GM12878 (cell line): ENCODE measurements at regions not wholly inside any gene's neighbourhood (a gene's known extent, or its start where the extent isn't known, plus 50 kb on each side); places are given as distances from the start of the nearest gene placed in this dataset.

ENCODE experiments used
- ATAC-seq: fragments of 200-7000 bp; cut with Tn5 transposase; 3 replicates; pipeline ENCODE4 v1.9.1; 2020; ENCODE audit warnings: mild to moderate bottlenecking, moderate library complexity
- BruUV-seq: library from RNA; stranded (reverse); fragments of 400-500 nt; replicated peaks from 2 replicates; lab custom pipeline; 2021; lab: Mats Ljungman, UMichigan
- CTCF ChIA-PET: fragments of 300-600 bp; sonication (Branson Sonifier 250); formaldehyde crosslinking; extraction: SDS; loops from one replicate; lab custom pipeline; 2021; ENCODE audit warnings: inconsistent platforms; lab: Yijun Ruan, JAX
- POLR2A ChIA-PET: fragments of 350-600 bp; formaldehyde crosslinking; extraction: SDS; loops from one replicate; lab custom pipeline; 2021; ENCODE audit warnings: inconsistent platforms; lab: Charles Lee
- RAD21 ChIA-PET: fragments of 300-600 bp; sonication (Branson Sonifier 250); formaldehyde crosslinking; loops from one replicate; lab custom pipeline; 2023; ENCODE audit warnings: antibody characterized with exemption; ENCODE audit not compliant: unreplicated experiment; lab: Charles Lee
- SMC1A ChIA-PET: fragments of 300-600 bp; sonication (Branson Sonifier 250); formaldehyde crosslinking; loops from one replicate; lab custom pipeline; 2023; ENCODE audit not compliant: unreplicated experiment, uncharacterized antibody; lab: Charles Lee
- DNase-seq: peaks from one replicate; pipeline ENCODE4 v3.0.0-alpha.2; 2011; ENCODE audit warnings: low read depth, low spot score
- FAIRE-seq: peaks from 3 replicates; lab custom pipeline; 2011; peaks lifted over from hg19 to GRCh38; lab: Jason Lieb, UNC
- H2AFZ ChIP-seq: 2 replicates; pipeline ENCODE4 v1.6.0; 2011; ENCODE audit warnings: low read depth, low read length, control low read depth; ENCODE audit not compliant: control insufficient read depth
- H3K27ac ChIP-seq: 2 replicates; pipeline ENCODE4 v1.5.1; 2011; ENCODE audit warnings: control low read depth; ENCODE audit not compliant: control insufficient read depth, insufficient read depth
- H3K27me3 ChIP-seq, 2 experiments: replicated peaks in 1 of 2; 2 replicates each; pipeline versions ENCODE4 v1.6.0 to v1.6.1; 2011; ENCODE audit warnings: low read length in 1 of 2; ENCODE audit not compliant: control insufficient read depth in 2 of 2, insufficient read depth in 2 of 2
- H3K36me3 ChIP-seq, 2 experiments: 2 replicates each; pipeline ENCODE4 v1.5.1; 2011; ENCODE audit warnings: low read length in 1 of 2; ENCODE audit not compliant: control insufficient read depth in 2 of 2, insufficient read depth in 2 of 2
- H3K4me1 ChIP-seq: 2 replicates; pipeline ENCODE4 v1.6.1; 2011; ENCODE audit warnings: mild to moderate bottlenecking, low read length, moderate library complexity, mixed read lengths; ENCODE audit not compliant: control insufficient read depth, insufficient read depth
- H3K4me2 ChIP-seq: 2 replicates; pipeline ENCODE4 v1.6.0; 2011; ENCODE audit warnings: control low read depth; ENCODE audit not compliant: control insufficient read depth, insufficient read depth
- H3K4me3 ChIP-seq: fragments of 200-600 bp; sonication (generic); 2 replicates; pipeline ENCODE4 v1.5.1; 2016
- H3K79me2 ChIP-seq: 2 replicates; pipeline ENCODE4 v1.6.0; 2011; ENCODE audit warnings: low read length; ENCODE audit not compliant: control insufficient read depth, insufficient read depth
- H3K9ac ChIP-seq: 2 replicates; pipeline ENCODE4 v1.8.0; 2011; ENCODE audit warnings: low read length, control low read depth, mixed read lengths; ENCODE audit not compliant: control insufficient read depth, insufficient read depth
- H3K9me3 ChIP-seq: replicated peaks from 3 replicates; pipeline ENCODE4 v1.5.1; 2011; ENCODE audit warnings: mild to moderate bottlenecking, low read length; ENCODE audit not compliant: control insufficient read depth, insufficient read depth
- H4K20me1 ChIP-seq: 2 replicates; pipeline ENCODE4 v1.6.0; 2011; ENCODE audit not compliant: control insufficient read depth, insufficient read depth
- EP300 ChIP-seq, 2 experiments: fragments of 150-350 bp in 1 of 2; IDR thresholded peaks; 2 replicates each; pipeline ENCODE4 v1.6.1; 2011 to 2012; ENCODE audit warnings: low read depth in 2 of 2, low read length in 2 of 2, borderline replicate concordance in 1 of 2, improper control_type of control experiment in 1 of 2, inconsistent platforms in 1 of 2; ENCODE audit not compliant: control insufficient read depth in 1 of 2
- EZH2 ChIP-seq: IDR thresholded peaks from 2 replicates; pipeline ENCODE4 v1.6.1; 2012; ENCODE audit warnings: low read depth, mild to moderate bottlenecking, control low read depth, inconsistent platforms, low read length, borderline replicate concordance; ENCODE audit not compliant: control insufficient read depth
- GABPA ChIP-seq: IDR thresholded peaks from 2 replicates; pipeline ENCODE4 v1.6.1; 2014; ENCODE audit warnings: antibody characterized with exemption, low read depth, mild to moderate bottlenecking, inconsistent platforms
- HDGF ChIP-seq: fragments of 450-650 bp; IDR thresholded peaks from 2 replicates; pipeline ENCODE4 v1.6.1; 2016; ENCODE audit warnings: antibody characterized with exemption
- MTA3 ChIP-seq: IDR thresholded peaks from 2 replicates; pipeline ENCODE4 v1.6.1; 2012; ENCODE audit warnings: low read length, inconsistent platforms, borderline replicate concordance
- MYC ChIP-seq: IDR thresholded peaks from 2 replicates; pipeline ENCODE4 v1.6.1; 2011; ENCODE audit warnings: mild to moderate bottlenecking, low read length, moderate library complexity, inconsistent platforms; ENCODE audit not compliant: insufficient read depth, insufficient replicate concordance, insufficient read length, severe bottlenecking
- PAX5 ChIP-seq: IDR thresholded peaks from 2 replicates; pipeline ENCODE4 v1.6.1; 2011; ENCODE audit warnings: low read depth, low read length, borderline replicate concordance
- PKNOX1 ChIP-seq: fragments of 450-650 bp; IDR thresholded peaks from 2 replicates; pipeline ENCODE4 v1.6.1; 2016; ENCODE audit warnings: mild to moderate bottlenecking
- RB1 ChIP-seq: fragments of 450-650 bp; formaldehyde crosslinking; IDR thresholded peaks from 2 replicates; pipeline ENCODE4 v1.6.1; 2017; ENCODE audit warnings: mild to moderate bottlenecking, borderline replicate concordance
- SKIL ChIP-seq: fragments of 450-650 bp; IDR thresholded peaks from 2 replicates; pipeline ENCODE4 v1.6.1; 2017; ENCODE audit warnings: mild to moderate bottlenecking, low read depth, inconsistent platforms; ENCODE audit not compliant: poor library complexity, severe bottlenecking
- SMARCA5 ChIP-seq: fragments of 450-650 bp; IDR thresholded peaks from 2 replicates; pipeline ENCODE4 v1.6.1; 2017; ENCODE audit warnings: mild to moderate bottlenecking
- SMC3 ChIP-seq: IDR thresholded peaks from 2 replicates; pipeline ENCODE4 v1.6.1; 2011; ENCODE audit warnings: low read length, improper control_type of control experiment, borderline replicate concordance
- SREBF1 ChIP-seq: IDR thresholded peaks from 2 replicates; pipeline ENCODE4 v1.6.1; 2012; ENCODE audit warnings: mild to moderate bottlenecking, low read length
- ZNF274 ChIP-seq: IDR thresholded peaks from one replicate; pipeline ENCODE4 v1.8.0; 2011; ENCODE audit not compliant: insufficient read length, insufficient read depth
- WGBS: methylation state at CpG from one replicate; pipeline ENCODE4 v1.1.6; 2016; ENCODE audit warnings: low lambda C conversion rate; ENCODE audit not compliant: insufficient replicate concordance, insufficient coverage; ENCODE audit errors: missing lambda C conversion rate; 5-methylcytosine and 5-hydroxymethylcytosine counted together
- in situ Hi-C: fragments of 300-500 bp; cut with MboI; formaldehyde crosslinking; loops from 9 replicates; pipeline ENCODE4 v1.14.3; 2018; ENCODE audit warnings: mixed read lengths
- intact Hi-C: fragments of 100-400 bp; cut with micrococcal nuclease; formaldehyde crosslinking; loops from one replicate; pipeline ENCODE4 v1.14.2; 2022; ENCODE audit not compliant: unreplicated experiment
- TF ChIP-seq, protein P1 (sequence below): IDR thresholded peaks from 2 replicates; pipeline ENCODE4 v1.6.1; 2011; ENCODE audit warnings: borderline replicate concordance, low read depth, mild to moderate bottlenecking, moderate library complexity, low read length; ENCODE audit not compliant: insufficient read depth, poor library complexity, severe bottlenecking

GRCh38 chr4:38332699-38333098, 331.3 kb upstream of the KLF3 start:
- ChIA-PET POLR2A (no interaction called here), CTCF (no interaction called here), RAD21 (no interaction called here), SMC1A (no interaction called here)
- H3K79me2 ChIP-seq: no peaks in the 10 kb centered on the region
- H2AFZ ChIP-seq: no peak overlapping the region
- FAIRE-seq (no peak), DNase-seq (no peak), ATAC-seq (no peak)
- no peak overlapping the region for H3K27ac ChIP-seq
- H4K20me1 ChIP-seq: no peaks in the 10 kb centered on the region
- no peak overlapping the region for H3K4me2 ChIP-seq
- 74% methylated on average over 4 of the region's 4 CpGs for WGBS
- no peak for TF ChIP-seq MYC
- TF ChIP-seq ZNF274: no peak
- TF ChIP-seq, protein P1, sequence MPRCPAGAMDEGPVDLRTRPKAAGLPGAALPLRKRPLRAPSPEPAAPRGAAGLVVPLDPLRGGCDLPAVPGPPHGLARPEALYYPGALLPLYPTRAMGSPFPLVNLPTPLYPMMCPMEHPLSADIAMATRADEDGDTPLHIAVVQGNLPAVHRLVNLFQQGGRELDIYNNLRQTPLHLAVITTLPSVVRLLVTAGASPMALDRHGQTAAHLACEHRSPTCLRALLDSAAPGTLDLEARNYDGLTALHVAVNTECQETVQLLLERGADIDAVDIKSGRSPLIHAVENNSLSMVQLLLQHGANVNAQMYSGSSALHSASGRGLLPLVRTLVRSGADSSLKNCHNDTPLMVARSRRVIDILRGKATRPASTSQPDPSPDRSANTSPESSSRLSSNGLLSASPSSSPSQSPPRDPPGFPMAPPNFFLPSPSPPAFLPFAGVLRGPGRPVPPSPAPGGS: no peak
- no peak for TF ChIP-seq SREBF1
- TF ChIP-seq HDGF: no peak
- TF ChIP-seq PAX5: no peak
- TF ChIP-seq EP300 (IDR thresholded peaks at IDR 0.05; ENCODE audit: borderline replicate concordance in 1 of 2, control insufficient read depth in 1 of 2, low read depth in 2 of 2, low read length in 2 of 2): no peak
- no peak for TF ChIP-seq GABPA
- TF ChIP-seq EZH2: no peak
- no peak for TF ChIP-seq SMARCA5
- TF ChIP-seq RB1: no peak
- TF ChIP-seq SKIL: no peak
- TF ChIP-seq PKNOX1: no peak
- TF ChIP-seq SMC3: no peak
- no peak for TF ChIP-seq MTA3
- peaks cover 3% of the 10 kb centered on the region; the same call in 2 of the 3 replicates for H3K9me3 ChIP-seq
- no peaks in the 10 kb centered on the region for H3K27me3 ChIP-seq
- H3K9ac ChIP-seq: no peak overlapping the region
- H3K36me3 ChIP-seq: no peaks in the 10 kb centered on the region
- H3K4me3 ChIP-seq: no peak overlapping the region
- in situ Hi-C loops: no loop called here
- intact Hi-C loops: no loop called here
- H3K4me1 ChIP-seq: peaks cover 27% of the 10 kb centered on the region
- BruUV-seq: no TSS peak
